Activated T-helper 2 cell treated with anti-CD3 and anti-CD28 coated beads, Interferon-gamma antibody, Interleukin-2, Interleukin-4, amounts not matched to agents 10 μg/mL and 5 μg/mL and 100 μg/mL, durations not matched to agents 14 hours and 24 hours and 36 hours (primary cell): ENCODE measurements at regions not wholly inside any gene's neighbourhood (a gene's known extent, or its start where the extent isn't known, plus 50 kb on each side); places are given as distances from the start of the nearest gene placed in this dataset.

Source experiments
- DNase-seq: peaks from one replicate; pipeline ENCODE4 v3.0.0; 2021; ENCODE audit warnings: low spot score
- H3K27ac Mint-ChIP-seq: one replicate; pipeline ENCODE4 v1.8.0; 2021; ENCODE audit warnings: mixed read lengths
- H3K27me3 Mint-ChIP-seq: one replicate; pipeline ENCODE4 v1.8.0; 2021; ENCODE audit warnings: low read depth, mixed read lengths
- H3K36me3 Mint-ChIP-seq: one replicate; pipeline ENCODE4 v1.8.0; 2021; ENCODE audit warnings: low read depth, mixed read lengths
- H3K4me1 Mint-ChIP-seq: one replicate; pipeline ENCODE4 v1.8.0; 2021; ENCODE audit warnings: low read depth, mixed read lengths
- H3K4me3 Mint-ChIP-seq: one replicate; pipeline ENCODE4 v1.8.0; 2021; ENCODE audit warnings: low read depth, mild to moderate bottlenecking, moderate library complexity, mixed read lengths
- H3K9me3 Mint-ChIP-seq: one replicate; pipeline ENCODE4 v1.8.0; 2021; ENCODE audit warnings: mixed read lengths
- intact Hi-C: fragments of 100-400 bp; cut with micrococcal nuclease; formaldehyde crosslinking; loops from one replicate; pipeline ENCODE4 v1.15.1; 2023

DNA sequence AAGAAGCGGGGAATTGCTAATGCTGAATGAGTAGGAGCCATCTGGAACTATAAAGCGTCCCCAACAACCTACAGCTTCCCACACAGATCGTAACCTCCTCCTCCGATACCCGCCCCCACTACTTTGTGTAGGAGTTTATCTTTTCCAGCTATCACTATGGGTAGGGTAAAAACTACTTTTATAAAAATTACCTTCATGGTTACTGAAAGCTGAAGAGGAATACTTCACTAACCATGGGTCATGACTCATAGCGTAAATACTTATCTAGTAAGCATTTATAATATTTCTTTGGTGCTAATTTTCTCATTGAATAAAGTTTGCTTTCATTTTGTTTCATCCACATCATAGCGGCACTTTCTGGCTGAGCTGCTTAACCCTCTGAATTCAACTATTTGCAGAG, 79.4 kb upstream of the TNIP3 start:
- peaks cover 1% of the 10 kb centered on the region for H3K27me3 Mint-ChIP-seq
- H3K9me3 Mint-ChIP-seq, result no peaks in the 10 kb centered on the region
- peaks cover 43% of the 10 kb centered on the region for H3K4me1 Mint-ChIP-seq
- intact Hi-C loops, result loop anchor here (1.0 kb wide), 3 partner anchors 9 to 16 kb away; no protein-coding TSS in a partner anchor
- H3K36me3 Mint-ChIP-seq, result no peaks in the 10 kb centered on the region
- peak overlapping the region; percentile 52 for H3K27ac Mint-ChIP-seq
- H3K4me3 Mint-ChIP-seq, result peak overlapping the region; percentile 31
- DNase-seq, result no peak

DNA sequence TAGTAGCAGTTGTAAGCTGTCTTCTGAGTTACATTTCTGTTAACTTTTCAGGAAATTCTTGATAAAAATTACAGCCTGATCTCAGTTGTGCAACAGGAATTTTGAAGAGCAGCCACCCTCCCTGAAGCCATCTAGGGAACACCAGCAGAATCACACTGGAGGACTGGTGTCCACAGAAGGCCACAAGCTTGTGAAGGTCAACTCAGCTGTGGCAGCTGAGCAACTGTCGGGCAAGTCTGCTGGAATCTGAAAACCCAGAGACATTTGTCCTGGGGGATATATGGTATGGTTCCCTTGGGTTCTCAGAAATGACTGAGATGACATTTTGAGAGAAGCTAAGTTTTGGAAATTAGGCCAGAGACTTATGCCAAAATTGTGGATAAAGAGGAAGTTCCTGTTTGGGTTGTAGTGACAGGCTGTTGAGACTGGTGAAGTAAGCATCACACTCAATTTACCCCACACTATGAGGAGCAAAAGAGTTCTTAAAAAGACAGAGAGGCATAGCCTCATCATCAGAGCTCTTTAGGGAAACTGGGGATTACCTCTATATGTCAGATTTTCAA, 78.1 kb upstream of the TNIP3 start:
- no peak overlapping the region for H3K4me3 Mint-ChIP-seq
- H3K27me3 Mint-ChIP-seq, result no peaks in the 10 kb centered on the region
- intact Hi-C loops, result no loop called here
- no peak for DNase-seq
- no peak overlapping the region for H3K27ac Mint-ChIP-seq
- H3K36me3 Mint-ChIP-seq, result no peaks in the 10 kb centered on the region
- peaks cover 40% of the 10 kb centered on the region for H3K4me1 Mint-ChIP-seq
- no peaks in the 10 kb centered on the region for H3K9me3 Mint-ChIP-seq

DNA sequence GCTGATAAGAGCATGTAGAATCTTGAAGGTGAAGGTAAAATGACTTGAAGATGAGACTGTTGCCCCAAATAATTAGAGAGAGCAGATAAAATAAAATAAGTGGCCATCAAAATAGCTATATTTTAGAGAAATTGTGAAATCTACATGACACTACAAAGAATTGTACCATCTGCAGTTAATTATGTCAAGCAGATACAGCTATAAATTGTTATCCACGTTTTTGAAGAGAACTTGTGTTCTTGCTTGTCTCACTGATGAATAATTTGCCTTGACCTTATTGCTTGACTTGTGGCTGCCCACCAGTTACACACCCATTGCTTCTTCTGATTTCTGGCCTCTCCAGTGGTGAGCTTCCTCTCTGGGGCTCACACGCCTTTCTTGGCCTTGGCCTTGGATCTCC, 75.8 kb upstream of the TNIP3 start:
- Mint-ChIP-seq H3K27ac (no peak overlapping the region), H3K36me3 (no peaks in the 10 kb centered on the region), H3K9me3 (no peaks in the 10 kb centered on the region), H3K27me3 (no peaks in the 10 kb centered on the region), H3K4me3 (no peak overlapping the region), H3K4me1 (peaks cover 33% of the 10 kb centered on the region)
- DNase-seq, result no peak
- intact Hi-C loops, result no loop called here

DNA sequence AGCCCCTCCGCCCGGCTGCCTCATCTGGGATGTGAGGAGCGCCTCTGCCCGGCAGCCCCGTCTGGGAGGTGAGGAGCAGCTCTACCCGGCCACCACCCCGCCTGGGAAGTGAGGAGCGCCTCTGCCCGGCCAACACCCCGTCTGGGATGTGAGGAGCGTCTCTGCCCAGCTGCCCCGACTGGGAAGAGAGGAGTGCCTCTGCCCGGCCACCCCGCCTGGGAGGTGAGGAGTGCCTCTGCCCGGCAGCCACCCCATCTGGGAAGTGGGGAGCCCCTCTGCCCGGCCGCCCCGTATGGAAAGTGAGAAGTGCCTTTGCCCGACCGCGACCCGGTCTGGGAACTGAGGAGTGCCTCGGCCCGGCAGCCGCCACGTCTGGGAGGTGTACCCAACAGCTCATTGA, 74.3 kb upstream of the TNIP3 start:
- no peak overlapping the region for H3K4me3 Mint-ChIP-seq
- peaks cover 24% of the 10 kb centered on the region for H3K4me1 Mint-ChIP-seq
- H3K36me3 Mint-ChIP-seq, result no peaks in the 10 kb centered on the region
- H3K9me3 Mint-ChIP-seq, result no peaks in the 10 kb centered on the region
- H3K27me3 Mint-ChIP-seq, result no peaks in the 10 kb centered on the region
- H3K27ac Mint-ChIP-seq, result no peak overlapping the region
- intact Hi-C loops, result no loop called here
- DNase-seq, result no peak

DNA sequence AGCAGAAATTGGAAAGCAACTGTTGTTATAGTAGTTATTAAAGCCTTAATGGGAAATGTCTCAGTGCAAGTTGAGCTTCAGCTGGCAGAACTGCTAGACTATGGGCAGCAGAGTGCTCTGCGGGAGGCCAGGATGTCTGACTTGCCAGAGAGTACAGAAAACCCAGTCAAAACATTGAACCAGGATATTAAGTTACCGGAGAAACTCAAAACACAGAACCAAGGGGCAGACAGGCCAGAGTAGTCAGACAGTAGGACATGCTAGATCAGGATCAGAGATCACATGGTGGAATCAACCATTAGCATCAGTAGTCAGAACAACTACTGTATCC, 72.9 kb upstream of the TNIP3 start:
- H3K4me3 Mint-ChIP-seq, result no peak overlapping the region

DNA sequence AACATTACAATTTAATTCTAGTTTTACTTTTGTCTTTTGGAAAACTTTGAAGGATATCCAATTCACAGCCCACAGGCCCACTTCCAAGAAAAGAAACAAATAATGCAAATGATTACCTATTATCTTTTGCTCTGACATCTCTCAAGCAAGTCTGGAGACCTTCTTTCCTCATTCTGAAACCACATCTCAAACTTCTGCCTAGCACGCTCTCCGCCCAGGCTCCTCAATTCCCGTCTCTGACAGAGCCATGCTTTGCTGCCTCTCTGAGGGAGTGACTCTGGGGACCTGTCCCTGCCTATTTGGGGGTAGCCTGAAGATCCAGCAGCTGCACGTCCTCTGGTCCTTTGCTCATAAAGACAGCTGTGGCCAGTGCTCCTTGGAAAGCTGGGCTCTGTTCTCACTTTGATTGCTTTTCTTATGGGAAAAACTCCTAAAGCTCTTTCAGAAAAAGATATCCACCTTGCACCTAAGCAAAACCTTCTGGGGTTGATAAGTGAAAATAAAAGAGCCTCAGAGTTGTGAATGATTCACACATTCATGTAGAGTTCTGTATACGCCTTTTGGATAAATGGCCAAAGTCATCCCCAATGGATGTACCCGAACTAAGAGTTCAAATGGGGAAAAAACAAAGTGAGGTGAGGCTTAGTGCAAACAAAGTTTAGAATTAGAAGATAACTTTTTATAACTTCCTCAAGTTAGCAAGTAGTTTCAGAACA, 72.4 kb upstream of the TNIP3 start:
- H3K4me3 Mint-ChIP-seq, result no peak overlapping the region
- peaks cover 15% of the 10 kb centered on the region for H3K4me1 Mint-ChIP-seq
- H3K36me3 Mint-ChIP-seq, result no peaks in the 10 kb centered on the region
- intact Hi-C loops, result no loop called here
- H3K9me3 Mint-ChIP-seq, result no peaks in the 10 kb centered on the region
- H3K27ac Mint-ChIP-seq, result no peak overlapping the region
- no peak for DNase-seq
- no peaks in the 10 kb centered on the region for H3K27me3 Mint-ChIP-seq

More for the DNA sequence above, 72.9 kb upstream of the TNIP3 start:
- Mint-ChIP-seq H3K9me3 (no peaks in the 10 kb centered on the region), H3K36me3 (no peaks in the 10 kb centered on the region), H3K27ac (no peak overlapping the region), H3K27me3 (no peaks in the 10 kb centered on the region), H3K4me1 (peaks cover 15% of the 10 kb centered on the region)
- DNase-seq, result no peak
- intact Hi-C loops, result no loop called here

DNA sequence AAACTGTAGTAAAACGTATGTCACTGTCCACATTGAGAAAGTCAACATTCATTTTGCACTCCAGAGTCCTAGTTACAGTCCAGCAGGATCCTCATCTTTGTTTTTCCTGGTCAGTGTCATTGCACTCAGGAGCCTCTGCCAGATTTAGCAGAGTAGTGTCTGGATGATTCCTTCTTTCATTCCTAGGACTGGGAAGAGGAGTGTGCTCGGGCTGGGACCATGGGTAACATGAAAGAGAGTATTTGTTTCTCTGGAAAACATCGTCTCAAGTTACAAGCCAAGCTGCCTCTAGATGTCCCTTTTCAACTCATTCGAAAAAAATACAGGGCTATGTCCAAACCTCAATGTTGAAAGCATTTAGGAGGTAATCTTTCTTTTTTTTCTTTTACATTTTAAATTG, 69.9 kb upstream of the TNIP3 start:
- Mint-ChIP-seq H3K9me3 (no peaks in the 10 kb centered on the region), H3K4me3 (no peak overlapping the region), H3K4me1 (peaks cover 8% of the 10 kb centered on the region), H3K27ac (no peak overlapping the region), H3K36me3 (peaks cover 3% of the 10 kb centered on the region), H3K27me3 (no peaks in the 10 kb centered on the region)
- intact Hi-C loops, result no loop called here
- DNase-seq, result no peak

DNA sequence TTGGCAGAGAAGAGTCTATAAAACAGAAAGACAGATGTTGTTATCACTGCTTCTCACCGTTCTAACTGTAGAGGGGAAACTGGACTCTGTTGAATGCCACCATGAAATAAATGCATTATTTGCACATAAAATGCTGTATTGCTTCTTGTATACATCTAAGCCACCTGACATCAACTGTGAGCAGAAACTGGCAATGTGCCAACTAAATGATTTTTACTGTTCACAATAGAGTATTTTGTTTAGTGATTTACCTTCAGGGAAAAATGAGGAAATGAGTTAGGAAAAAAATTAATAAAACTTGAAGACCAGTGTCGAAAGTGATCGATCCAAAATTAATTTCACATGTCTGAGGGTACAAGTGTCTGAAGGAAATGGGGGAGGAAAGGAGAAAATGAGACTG, 65.9 kb upstream of the TNIP3 start:
- Mint-ChIP-seq H3K27ac (no peak overlapping the region), H3K4me1 (peaks cover 28% of the 10 kb centered on the region), H3K4me3 (no peak overlapping the region), H3K27me3 (no peaks in the 10 kb centered on the region), H3K9me3 (no peaks in the 10 kb centered on the region), H3K36me3 (peaks cover 3% of the 10 kb centered on the region)
- DNase-seq, result no peak
- intact Hi-C loops, result no loop called here

DNA sequence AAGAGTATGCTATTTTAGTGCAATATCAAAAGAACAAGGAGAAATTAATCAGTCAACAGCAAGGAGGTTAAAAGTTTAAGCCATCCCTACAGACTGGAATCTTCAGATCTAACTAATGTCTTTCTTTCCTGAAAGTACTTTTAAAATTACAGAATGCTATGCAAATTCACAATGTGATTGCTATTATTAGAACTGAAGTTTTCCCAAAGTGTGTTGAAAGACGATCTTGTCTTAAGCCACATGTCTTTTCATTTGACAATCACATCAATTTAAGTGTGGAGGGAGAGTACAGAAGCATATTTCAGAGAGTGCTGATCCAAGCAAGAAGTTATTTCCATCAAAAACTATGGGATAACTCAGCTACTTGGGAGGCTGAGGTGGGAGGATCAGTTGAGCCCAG, 64.7 kb upstream of the TNIP3 start:
- H3K27me3 Mint-ChIP-seq, result no peaks in the 10 kb centered on the region
- no peak for DNase-seq
- peaks cover 3% of the 10 kb centered on the region for H3K36me3 Mint-ChIP-seq
- intact Hi-C loops, result no loop called here
- H3K4me1 Mint-ChIP-seq, result peaks cover 28% of the 10 kb centered on the region
- no peak overlapping the region for H3K4me3 Mint-ChIP-seq
- no peaks in the 10 kb centered on the region for H3K9me3 Mint-ChIP-seq
- no peak overlapping the region for H3K27ac Mint-ChIP-seq

DNA sequence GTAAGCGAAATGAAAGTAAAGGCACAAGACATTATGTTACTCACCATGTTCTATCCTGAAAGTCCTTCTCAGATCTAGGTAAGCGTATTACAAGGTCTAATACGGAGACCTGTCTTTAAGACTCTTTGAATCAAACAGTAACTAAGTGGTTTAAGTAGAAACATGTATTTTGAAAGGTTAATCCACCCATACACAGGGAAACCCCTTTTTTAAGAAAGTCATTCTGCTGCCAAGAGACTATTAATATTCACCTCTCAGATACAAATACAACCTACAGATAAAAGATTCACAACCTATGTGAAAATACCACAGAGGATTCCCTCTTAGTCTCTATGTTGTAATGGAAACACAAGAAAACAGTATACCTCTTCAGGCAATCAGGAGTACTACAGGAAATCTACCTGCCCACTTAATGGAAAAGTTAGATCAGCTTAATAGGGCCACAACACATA, 63.2 kb upstream of the TNIP3 start:
- intact Hi-C loops, result loop anchor here (1.0 kb wide), 5 partner anchors 16 to 73 kb away; no protein-coding TSS in a partner anchor
- peaks cover 3% of the 10 kb centered on the region for H3K36me3 Mint-ChIP-seq

DNA sequence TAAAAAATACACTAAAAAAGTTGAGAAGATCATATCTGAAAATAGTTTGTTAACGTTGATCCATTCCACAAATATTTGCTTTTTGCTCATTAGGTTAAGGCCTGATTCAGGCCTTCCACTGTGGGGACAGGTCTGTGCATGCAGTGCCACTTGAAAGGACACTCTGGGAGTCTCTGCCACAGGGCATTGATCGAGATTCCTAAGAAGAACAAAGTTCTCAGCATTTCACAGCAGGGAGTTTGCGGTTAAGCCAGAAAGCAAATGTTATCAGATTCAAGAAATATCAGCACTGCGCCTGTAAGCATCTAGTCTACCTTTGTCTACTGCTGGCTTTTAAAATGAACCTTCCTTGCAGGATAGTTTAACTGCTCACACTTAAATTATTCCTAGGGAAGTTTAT, 62.2 kb upstream of the TNIP3 start:
- Mint-ChIP-seq H3K27me3 (peaks cover 3% of the 10 kb centered on the region), H3K4me1 (peaks cover 29% of the 10 kb centered on the region), H3K9me3 (no peaks in the 10 kb centered on the region), H3K36me3 (peaks cover 3% of the 10 kb centered on the region), H3K4me3 (peak overlapping the region; percentile 72), H3K27ac (no peak overlapping the region)
- no peak for DNase-seq
- intact Hi-C loops, result no loop called here

More for the DNA sequence above, 63.2 kb upstream of the TNIP3 start:
- Mint-ChIP-seq H3K4me1 (peaks cover 28% of the 10 kb centered on the region), H3K4me3 (peak overlapping the region; percentile 76), H3K27ac (peak overlapping the region; percentile 64), H3K9me3 (no peaks in the 10 kb centered on the region), H3K27me3 (peaks cover under 1% of the 10 kb centered on the region)
- DNase-seq, result no peak

DNA sequence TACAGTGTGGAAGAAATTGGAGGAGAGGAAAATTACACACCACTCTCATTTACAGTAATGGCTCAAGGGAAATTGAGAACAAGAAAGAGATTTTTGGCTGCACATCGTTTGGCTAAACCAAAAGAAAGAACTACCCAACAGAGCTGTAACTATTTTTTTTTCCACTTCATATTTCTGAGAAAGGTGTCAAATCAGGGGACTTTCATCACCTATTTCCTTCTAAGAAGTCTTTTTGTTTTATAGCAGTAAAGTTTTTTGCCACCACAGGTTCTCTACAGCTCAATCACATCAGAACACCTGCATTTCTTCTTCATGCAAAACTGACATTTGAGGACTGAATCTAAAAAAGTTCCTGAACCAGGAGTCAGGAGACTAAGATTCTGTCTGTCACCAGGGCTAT, 57.5 kb upstream of the TNIP3 start:
- H3K4me3 Mint-ChIP-seq, result no peak overlapping the region
- intact Hi-C loops, result no loop called here
- H3K36me3 Mint-ChIP-seq, result peaks cover 3% of the 10 kb centered on the region
- H3K9me3 Mint-ChIP-seq, result no peaks in the 10 kb centered on the region
- H3K27me3 Mint-ChIP-seq, result peaks cover 11% of the 10 kb centered on the region
- DNase-seq, result no peak
- no peak overlapping the region for H3K27ac Mint-ChIP-seq
- H3K4me1 Mint-ChIP-seq, result peaks cover 12% of the 10 kb centered on the region

DNA sequence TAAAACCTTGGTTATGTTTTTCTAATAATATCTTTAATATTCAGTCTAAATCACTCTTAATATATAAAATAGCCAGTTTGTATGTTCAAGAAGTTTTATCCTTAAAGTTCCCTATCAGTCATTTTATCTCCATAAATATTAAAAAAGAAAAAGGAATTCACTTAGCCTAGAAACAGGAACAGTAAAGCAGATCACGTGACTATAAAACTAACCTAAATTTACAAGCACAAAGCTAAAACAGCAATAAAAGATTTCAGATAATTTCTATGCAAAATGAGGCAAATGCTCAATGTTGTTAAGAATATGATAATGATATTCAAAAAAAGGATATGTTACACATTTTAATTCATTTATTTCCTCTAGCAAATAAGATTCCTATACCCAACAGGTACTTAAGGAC, 57.1 kb upstream of the TNIP3 start:
- Mint-ChIP-seq H3K4me1 (peaks cover 12% of the 10 kb centered on the region), H3K9me3 (no peaks in the 10 kb centered on the region), H3K27ac (no peak overlapping the region), H3K4me3 (no peak overlapping the region), H3K27me3 (peaks cover 11% of the 10 kb centered on the region), H3K36me3 (peaks cover 3% of the 10 kb centered on the region)
- no peak for DNase-seq
- intact Hi-C loops, result no loop called here
